ENCODE measurements at regions not wholly inside any gene's neighbourhood (a gene's known extent, or its start where the extent isn't known, plus 50 kb on each side); places are given as distances from the start of the nearest gene placed in this dataset.

DNA sequence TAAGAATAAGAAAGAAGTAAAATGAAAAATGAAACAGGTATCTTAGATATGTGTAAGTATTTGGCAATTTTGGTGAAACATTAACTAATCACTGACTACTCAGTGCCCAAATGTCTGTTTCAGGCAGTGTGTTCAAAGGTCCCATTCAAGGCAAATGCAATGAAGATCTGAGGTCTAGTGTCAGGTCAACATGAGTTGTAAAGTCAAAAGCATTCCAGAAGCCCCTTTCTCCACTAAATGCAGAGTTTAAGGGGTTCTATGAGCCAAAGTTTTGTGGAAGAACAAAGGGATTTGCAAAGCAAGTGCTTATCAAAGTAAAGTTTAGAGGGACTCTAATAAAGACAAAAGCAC is 71.0 kb upstream of the GPBP1 start:
- TF ChIP-seq, protein P1, sequence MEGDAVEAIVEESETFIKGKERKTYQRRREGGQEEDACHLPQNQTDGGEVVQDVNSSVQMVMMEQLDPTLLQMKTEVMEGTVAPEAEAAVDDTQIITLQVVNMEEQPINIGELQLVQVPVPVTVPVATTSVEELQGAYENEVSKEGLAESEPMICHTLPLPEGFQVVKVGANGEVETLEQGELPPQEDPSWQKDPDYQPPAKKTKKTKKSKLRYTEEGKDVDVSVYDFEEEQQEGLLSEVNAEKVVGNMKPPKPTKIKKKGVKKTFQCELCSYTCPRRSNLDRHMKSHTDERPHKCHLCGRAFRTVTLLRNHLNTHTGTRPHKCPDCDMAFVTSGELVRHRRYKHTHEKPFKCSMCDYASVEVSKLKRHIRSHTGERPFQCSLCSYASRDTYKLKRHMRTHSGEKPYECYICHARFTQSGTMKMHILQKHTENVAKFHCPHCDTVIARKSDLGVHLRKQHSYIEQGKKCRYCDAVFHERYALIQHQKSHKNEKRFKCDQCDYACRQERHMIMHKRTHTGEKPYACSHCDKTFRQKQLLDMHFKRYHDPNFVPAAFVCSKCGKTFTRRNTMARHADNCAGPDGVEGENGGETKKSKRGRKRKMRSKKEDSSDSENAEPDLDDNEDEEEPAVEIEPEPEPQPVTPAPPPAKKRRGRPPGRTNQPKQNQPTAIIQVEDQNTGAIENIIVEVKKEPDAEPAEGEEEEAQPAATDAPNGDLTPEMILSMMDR (IDR thresholded peaks at IDR 0.05), result no peak
- ChIA-PET CTCF (no interaction called here), POLR2A (no interaction called here)
- no peaks in the 10 kb centered on the region for H3K4me1 ChIP-seq (ENCODE audit: insufficient read depth, low read length)
- H3K27ac Mint-ChIP-seq, result no peak overlapping the region
- no peak overlapping the region for H3K27ac ChIP-seq (ENCODE audit: low read depth in 1 of 2, low read length in 2 of 2)
- H3K4me3 Mint-ChIP-seq, result no peak overlapping the region
- no peaks in the 10 kb centered on the region for H3K36me3 Mint-ChIP-seq (ENCODE audit: low read depth)
- DNase-seq (no peak), ATAC-seq (ENCODE audit: poor library complexity) (no peak)
- no peaks in the 10 kb centered on the region for H3K4me1 Mint-ChIP-seq (ENCODE audit: low read depth)
- no peaks in the 10 kb centered on the region for H3K27me3 ChIP-seq (ENCODE audit: control insufficient read depth in 1 of 2, insufficient read depth in 2 of 2, low read length in 2 of 2)
- H3K36me3 ChIP-seq (ENCODE audit: insufficient read depth, low read length), result no peaks in the 10 kb centered on the region
- intact Hi-C loops (cut with DNase I, micrococcal nuclease), result no loop called here
- H3K9me3 Mint-ChIP-seq, result no peaks in the 10 kb centered on the region
- H3K9me3 ChIP-seq (ENCODE audit: control insufficient read depth in 1 of 2, insufficient read depth in 1 of 2, low read length in 2 of 2), result peaks cover 0 to 2% of the 10 kb centered on the region in 2 experiments
- no peaks in the 10 kb centered on the region for H3K27me3 Mint-ChIP-seq
- no peak overlapping the region for H3K4me3 ChIP-seq (ENCODE audit: low read length)

DNA sequence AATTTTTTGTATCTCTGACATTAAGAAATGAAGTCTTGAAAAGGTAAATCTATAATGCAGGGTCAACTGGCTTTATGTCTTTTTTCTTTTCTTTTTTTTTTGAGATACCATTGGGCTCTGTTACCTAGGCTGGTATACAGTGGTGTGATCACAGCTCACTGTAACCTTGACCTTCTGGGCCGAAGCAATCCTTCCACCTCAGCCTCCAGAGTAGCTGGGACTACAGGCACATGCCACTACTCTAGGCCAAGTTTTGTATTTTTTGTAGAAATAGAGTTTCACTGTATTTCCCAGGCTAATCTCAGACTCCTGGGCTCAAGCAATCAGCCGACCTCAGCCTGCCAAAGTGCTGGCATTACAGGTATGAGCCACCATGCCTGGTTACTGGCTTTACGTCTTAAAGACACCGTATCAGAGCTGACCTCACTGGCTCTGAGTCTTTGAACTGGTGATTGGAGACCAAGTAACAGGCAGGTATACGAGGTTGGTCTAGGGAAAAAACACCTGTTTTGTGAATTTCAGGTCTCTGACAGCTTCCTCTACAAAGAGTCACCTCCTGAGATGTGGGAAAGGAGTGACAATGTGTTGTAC is 70.4 kb upstream of the GPBP1 start:
- H3K27me3 Mint-ChIP-seq, result no peaks in the 10 kb centered on the region
- ATAC-seq (ENCODE audit: poor library complexity) (no peak), DNase-seq (no peak)
- Histone ChIP-seq H3K27ac (ENCODE audit: low read depth in 1 of 2, low read length in 2 of 2) (no peak overlapping the region), H3K4me1 (ENCODE audit: insufficient read depth, low read length) (no peaks in the 10 kb centered on the region), H3K9me3 (ENCODE audit: control insufficient read depth in 1 of 2, insufficient read depth in 1 of 2, low read length in 2 of 2) (no peaks in the 10 kb centered on the region), H3K36me3 (ENCODE audit: insufficient read depth, low read length) (no peaks in the 10 kb centered on the region), H3K4me3 (ENCODE audit: low read length) (no peak overlapping the region), H3K27me3 (ENCODE audit: control insufficient read depth in 1 of 2, insufficient read depth in 2 of 2, low read length in 2 of 2) (no peaks in the 10 kb centered on the region)
- H3K4me3 Mint-ChIP-seq, result no peak overlapping the region
- no peaks in the 10 kb centered on the region for H3K9me3 Mint-ChIP-seq
- POLR2A ChIA-PET, result no interaction called here
- no peaks in the 10 kb centered on the region for H3K4me1 Mint-ChIP-seq (ENCODE audit: low read depth)
- H3K27ac Mint-ChIP-seq, result no peak overlapping the region
- intact Hi-C loops (cut with DNase I, micrococcal nuclease), result no loop called here
- TF ChIP-seq, protein P1 (IDR thresholded peaks at IDR 0.05), result no peak
- CTCF ChIA-PET, result no interaction called here
- H3K36me3 Mint-ChIP-seq (ENCODE audit: low read depth), result no peaks in the 10 kb centered on the region

DNA sequence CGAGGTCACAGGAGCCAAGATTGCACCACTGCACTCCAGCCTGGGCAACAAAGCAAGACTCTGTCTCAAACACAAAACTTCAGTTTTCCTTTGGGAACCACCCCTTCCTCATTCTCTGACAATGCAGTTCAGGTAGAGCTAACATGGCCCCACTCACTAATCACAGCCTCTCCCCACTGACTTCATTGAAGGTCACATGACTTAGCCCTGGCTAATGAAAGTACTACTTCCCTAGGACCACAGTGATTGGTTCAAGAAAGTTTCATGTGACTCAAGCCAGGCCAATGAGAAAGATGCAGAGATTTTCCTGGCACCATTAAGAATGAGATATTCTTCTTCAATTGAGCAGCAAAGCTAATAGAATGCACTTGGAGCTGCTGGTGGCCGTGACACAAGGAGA is 67.2 kb upstream of the GPBP1 start:
- DNase-seq, result no peak
- no peaks in the 10 kb centered on the region for H3K9me3 Mint-ChIP-seq
- Histone ChIP-seq H3K9me3 (ENCODE audit: control insufficient read depth in 1 of 2, insufficient read depth in 1 of 2, low read length in 2 of 2) (no peaks in the 10 kb centered on the region), H3K4me3 (ENCODE audit: low read length) (no peak overlapping the region), H3K27me3 (ENCODE audit: control insufficient read depth in 1 of 2, insufficient read depth in 2 of 2, low read length in 2 of 2) (no peaks in the 10 kb centered on the region), H3K36me3 (ENCODE audit: insufficient read depth, low read length) (no peaks in the 10 kb centered on the region), H3K4me1 (ENCODE audit: insufficient read depth, low read length) (no peaks in the 10 kb centered on the region), H3K27ac (ENCODE audit: low read depth in 1 of 2, low read length in 2 of 2) (no peak overlapping the region)
- no peaks in the 10 kb centered on the region for H3K4me1 Mint-ChIP-seq (ENCODE audit: low read depth)
- ChIA-PET CTCF (interaction anchor here (0.7 kb wide), 1 partner anchor 12 kb away, joined by 3 read pairs; no protein-coding TSS in a partner anchor), POLR2A (no interaction called here)
- ATAC-seq (ENCODE audit: poor library complexity), result no peak
- H3K36me3 Mint-ChIP-seq (ENCODE audit: low read depth), result no peaks in the 10 kb centered on the region
- intact Hi-C loops (cut with DNase I, micrococcal nuclease), result no loop called here
- TF ChIP-seq, protein P1 (IDR thresholded peaks at IDR 0.05), result no peak
- no peak overlapping the region for H3K4me3 Mint-ChIP-seq
- H3K27ac Mint-ChIP-seq, result no peak overlapping the region
- H3K27me3 Mint-ChIP-seq, result no peaks in the 10 kb centered on the region

Data from CD4-positive, alpha-beta T cell (primary cell).